HEK293 (cell line): ENCODE measurements at regions not wholly inside any gene's neighbourhood (a gene's known extent, or its start where the extent isn't known, plus 50 kb on each side); places are given as distances from the start of the nearest gene placed in this dataset.

Experiments used
- CTCF ChIA-PET: fragments of 350-600 bp; formaldehyde crosslinking; extraction: SDS; loops from one replicate; lab custom pipeline; 2021; ENCODE audit warnings: antibody characterized with exemption; lab: Yijun Ruan, JAX
- POLR2A ChIA-PET: fragments of 300-600 bp; formaldehyde crosslinking; extraction: SDS; loops from one replicate; lab custom pipeline; 2020; ENCODE audit warnings: antibody characterized with exemption, inconsistent platforms; lab: Yijun Ruan, JAX
- H3K27ac ChIP-seq: fragments of 200-500 bp; sonication (Bioruptor generic); 2 replicates; pipeline ENCODE4 v1.5.1; 2014; ENCODE audit warnings: low read depth, low read length, control low read depth, inconsistent platforms; ENCODE audit errors: extremely low read depth
- H3K36me3 ChIP-seq, 2 experiments: fragments of 200-500 bp in 1 of 2; sonication (Bioruptor generic) in 1 of 2; 1 replicate in 1 of 2; 2 replicates in 1 of 2; pipeline ENCODE4 v1.5.1; 2014 to 2017; ENCODE audit warnings: inconsistent platforms in 2 of 2, low read length in 2 of 2; ENCODE audit not compliant: control insufficient read depth in 2 of 2, insufficient read depth in 1 of 2
- H3K4me1 ChIP-seq: fragments of 200-500 bp; sonication (Bioruptor generic); 2 replicates; pipeline ENCODE4 v1.5.1; 2014; ENCODE audit warnings: mild to moderate bottlenecking, low read length, inconsistent platforms; ENCODE audit not compliant: control insufficient read depth, insufficient read depth
- H3K4me3 ChIP-seq: 2 replicates; pipeline ENCODE4 v1.5.1; 2011; ENCODE audit warnings: low read depth, mild to moderate bottlenecking, control low read depth, low read length, moderate library complexity
- H3K9me3 ChIP-seq: fragments of 200-500 bp; sonication (Bioruptor generic); 2 replicates; pipeline ENCODE4 v1.5.1; 2014; ENCODE audit warnings: low read depth, low read length, inconsistent platforms; ENCODE audit not compliant: control insufficient read depth, insufficient read depth
- CTCF ChIP-seq: fragments of 450-650 bp; formaldehyde crosslinking; IDR thresholded peaks from 2 replicates; pipeline ENCODE4 v1.5.1; 2016; ENCODE audit warnings: missing biosample characterization, missing genetic modification characterization
- FEZF1 ChIP-seq: fragments of 450-650 bp; formaldehyde crosslinking; IDR thresholded peaks from 2 replicates; pipeline ENCODE4 v1.5.1; 2016; ENCODE audit warnings: missing biosample characterization, missing genetic modification characterization
- GLIS1 ChIP-seq: fragments of 450-650 bp; formaldehyde crosslinking; IDR thresholded peaks from 2 replicates; pipeline ENCODE4 v1.5.1; 2016; ENCODE audit warnings: missing biosample characterization, missing genetic modification characterization
- HOXA7 ChIP-seq: sonication (generic); formaldehyde crosslinking; IDR thresholded peaks from 2 replicates; pipeline ENCODE4 v1.8.1; 2022; ENCODE audit warnings: missing genetic modification reagents, borderline replicate concordance
- PATZ1 ChIP-seq: fragments of 450-650 bp; formaldehyde crosslinking; IDR thresholded peaks from 2 replicates; pipeline ENCODE4 v1.5.1; 2016; ENCODE audit warnings: missing biosample characterization, missing genetic modification characterization
- PRDM6 ChIP-seq: fragments of 450-650 bp; formaldehyde crosslinking; IDR thresholded peaks from 2 replicates; pipeline ENCODE4 v1.5.1; 2017; ENCODE audit warnings: missing biosample characterization, missing genetic modification characterization
- REPIN1 ChIP-seq: fragments of 450-650 bp; formaldehyde crosslinking; IDR thresholded peaks from 2 replicates; pipeline ENCODE4 v1.5.1; 2017; ENCODE audit warnings: missing biosample characterization, missing genetic modification characterization, low read depth
- ZBTB44 ChIP-seq: fragments of 450-650 bp; IDR thresholded peaks from 2 replicates; pipeline ENCODE4 v1.5.1; 2018; ENCODE audit warnings: missing biosample characterization, mild to moderate bottlenecking, missing genetic modification characterization
- ZNF280D ChIP-seq: fragments of 450-650 bp; formaldehyde crosslinking; IDR thresholded peaks from 2 replicates; pipeline ENCODE4 v1.5.1; 2016; ENCODE audit warnings: missing biosample characterization, missing genetic modification characterization
- ZNF324 ChIP-seq: fragments of 450-650 bp; formaldehyde crosslinking; IDR thresholded peaks from 2 replicates; pipeline ENCODE4 v1.5.1; 2016; ENCODE audit warnings: missing biosample characterization, missing genetic modification characterization
- ZNF473 ChIP-seq: fragments of 450-650 bp; formaldehyde crosslinking; IDR thresholded peaks from 2 replicates; pipeline ENCODE4 v1.5.1; 2017; ENCODE audit warnings: missing biosample characterization, missing genetic modification characterization
- ZNF580 ChIP-seq: fragments of 450-650 bp; formaldehyde crosslinking; IDR thresholded peaks from 2 replicates; pipeline ENCODE4 v1.5.1; 2016; ENCODE audit warnings: missing biosample characterization, missing genetic modification characterization

GRCh38 chr2:217417536-217417935, 557.7 kb upstream of the TNP1 start:
- no peaks in the 10 kb centered on the region for H3K4me1 ChIP-seq
- POLR2A ChIA-PET: no interaction called here
- CTCF ChIA-PET: no interaction called here
- no peak overlapping the region for H3K27ac ChIP-seq
- H3K4me3 ChIP-seq: no peak overlapping the region
- H3K9me3 ChIP-seq: no peaks in the 10 kb centered on the region
- TF ChIP-seq PRDM6 (no peak), GLIS1 (tag by site-specific recombination) (no peak), CTCF (tag by site-specific recombination) (no peak)
- TF ChIP-seq, all 188 proteins: peak for 0
- H3K36me3 ChIP-seq: no peaks in the 10 kb centered on the region

- ChIA-PET POLR2A (no interaction called here), CTCF (no interaction called here)
- no peaks in the 10 kb centered on the region for H3K9me3 ChIP-seq
- no peak overlapping the region for H3K4me3 ChIP-seq
- H3K27ac ChIP-seq: no peak overlapping the region
- TF ChIP-seq ZBTB44 (tag by site-specific recombination) (no peak), ZNF324 (tag by site-specific recombination) (no peak), ZNF473 (no peak), REPIN1 (no peak), FEZF1 (tag by site-specific recombination) (no peak), HOXA7 (no peak), ZNF580 (no peak), PATZ1 (tag by site-specific recombination) (no peak), ZNF280D (tag by site-specific recombination) (no peak)
- H3K36me3 ChIP-seq: no peaks in the 10 kb centered on the region
- no peaks in the 10 kb centered on the region for H3K4me1 ChIP-seq
These were observed 555.5 kb upstream of the TNP1 start for GRCh38 chr2:217415316-217415715.
